GM13976 (cell line): ENCODE measurements at regions not wholly inside any gene's neighbourhood (a gene's known extent, or its start where the extent isn't known, plus 50 kb on each side); places are given as distances from the start of the nearest gene placed in this dataset.

Source experiments
- DNase-seq: peaks from one replicate; pipeline ENCODE4 v3.0.0; 2012; ENCODE audit warnings: low spot score
- in situ Hi-C: fragments of 300-500 bp; cut with MboI; formaldehyde crosslinking; loops from one replicate; pipeline ENCODE4 v1.12.0; 2022; ENCODE audit warnings: low sequenced_read_pairs, mixed read lengths, inconsistent platforms; ENCODE audit not compliant: unreplicated experiment
- TF ChIP-seq, protein P1 (sequence below): IDR thresholded peaks from 2 replicates; pipeline ENCODE4 v1.5.1; 2012; ENCODE audit warnings: borderline replicate concordance, mild to moderate bottlenecking; ENCODE audit not compliant: insufficient read depth; ENCODE audit errors: extremely low read depth, missing control alignments, control extremely low read depth

DNA sequence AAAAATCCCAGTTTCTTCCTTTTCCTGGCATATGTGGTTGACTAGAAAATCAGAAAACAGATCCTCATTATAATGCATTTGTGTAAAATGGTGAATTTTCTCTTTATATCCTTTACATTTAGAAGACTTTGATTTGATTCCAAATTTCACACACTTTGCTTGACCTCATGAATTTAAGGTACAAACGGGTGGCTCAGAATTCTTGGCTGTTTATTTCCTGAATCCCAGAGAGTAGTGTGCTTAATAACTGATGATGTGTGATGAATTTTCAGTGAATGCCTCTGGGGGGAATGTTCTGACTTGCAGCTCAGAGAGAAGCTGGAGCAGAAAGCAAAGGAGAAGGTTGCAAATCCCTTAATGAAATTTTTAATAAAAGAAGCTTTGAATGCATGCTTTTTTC is 126.8 kb downstream of the SPATA31D1 start:
- in situ Hi-C loops, result no loop called here
- DNase-seq, result no peak
- TF ChIP-seq, protein P1, sequence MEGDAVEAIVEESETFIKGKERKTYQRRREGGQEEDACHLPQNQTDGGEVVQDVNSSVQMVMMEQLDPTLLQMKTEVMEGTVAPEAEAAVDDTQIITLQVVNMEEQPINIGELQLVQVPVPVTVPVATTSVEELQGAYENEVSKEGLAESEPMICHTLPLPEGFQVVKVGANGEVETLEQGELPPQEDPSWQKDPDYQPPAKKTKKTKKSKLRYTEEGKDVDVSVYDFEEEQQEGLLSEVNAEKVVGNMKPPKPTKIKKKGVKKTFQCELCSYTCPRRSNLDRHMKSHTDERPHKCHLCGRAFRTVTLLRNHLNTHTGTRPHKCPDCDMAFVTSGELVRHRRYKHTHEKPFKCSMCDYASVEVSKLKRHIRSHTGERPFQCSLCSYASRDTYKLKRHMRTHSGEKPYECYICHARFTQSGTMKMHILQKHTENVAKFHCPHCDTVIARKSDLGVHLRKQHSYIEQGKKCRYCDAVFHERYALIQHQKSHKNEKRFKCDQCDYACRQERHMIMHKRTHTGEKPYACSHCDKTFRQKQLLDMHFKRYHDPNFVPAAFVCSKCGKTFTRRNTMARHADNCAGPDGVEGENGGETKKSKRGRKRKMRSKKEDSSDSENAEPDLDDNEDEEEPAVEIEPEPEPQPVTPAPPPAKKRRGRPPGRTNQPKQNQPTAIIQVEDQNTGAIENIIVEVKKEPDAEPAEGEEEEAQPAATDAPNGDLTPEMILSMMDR, result no peak

GRCh38 chr9:82115900-82116299 is 127.3 kb downstream of the SPATA31D1 start:
- in situ Hi-C loops, result no loop called here
- TF ChIP-seq, protein P1, result no peak
- DNase-seq, result no peak

DNA sequence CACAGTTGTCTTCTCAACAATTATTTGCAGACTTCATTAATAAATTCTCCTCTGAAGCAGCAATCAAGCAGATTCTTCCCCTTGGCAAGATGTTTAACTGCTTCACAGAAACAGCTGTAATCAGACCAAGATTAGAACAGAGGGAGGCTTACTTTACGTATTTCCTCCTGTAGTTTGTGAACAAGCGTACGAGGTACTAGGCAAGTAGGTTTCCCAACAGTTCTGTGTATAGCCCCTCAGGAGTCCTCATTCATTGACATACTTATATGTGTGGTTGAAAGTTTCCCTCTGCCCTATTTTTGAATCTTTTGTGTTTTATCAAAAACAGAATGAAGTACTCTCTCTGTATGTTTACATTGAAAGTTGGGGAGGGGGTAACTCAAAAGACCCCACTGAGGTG is 128.0 kb downstream of the SPATA31D1 start:
- TF ChIP-seq, protein P1, result no peak
- no peak for DNase-seq
- in situ Hi-C loops, result no loop called here

DNA sequence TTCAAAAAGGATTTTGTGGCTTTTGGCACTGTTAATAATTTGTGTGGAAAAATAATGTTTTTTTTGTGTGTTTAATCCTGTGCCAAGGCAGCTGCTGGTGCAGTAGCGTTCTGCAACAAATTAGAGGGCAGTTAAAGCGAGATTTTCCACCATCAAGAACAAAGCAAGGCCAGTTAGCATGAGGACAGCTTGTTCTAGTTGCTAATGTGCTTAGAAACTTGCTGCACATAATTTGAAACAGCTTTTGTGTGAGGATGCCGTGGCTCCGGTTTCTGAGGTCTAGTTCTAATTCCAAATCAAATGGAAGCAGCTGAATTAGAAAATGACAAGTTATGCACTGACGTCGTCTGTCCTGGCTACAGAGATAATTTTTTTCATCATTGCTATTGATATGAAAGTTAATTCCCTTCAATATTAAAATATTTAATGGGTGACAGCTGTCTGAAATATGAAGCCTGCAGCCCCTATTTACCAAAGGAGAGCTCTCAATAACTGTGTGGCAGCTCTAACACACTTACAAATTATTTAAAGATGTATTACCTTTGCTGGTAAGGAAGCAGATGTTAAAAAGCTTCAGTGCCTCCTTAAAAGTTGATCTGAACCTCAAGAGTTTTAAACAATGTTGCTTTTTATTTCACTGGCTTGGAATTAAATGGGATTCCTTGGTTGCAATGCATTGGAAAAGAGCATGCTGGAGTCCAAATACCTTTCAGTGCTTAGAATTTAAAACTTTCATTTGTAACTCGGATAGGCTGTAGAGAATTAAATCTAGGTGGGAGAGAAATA is 128.6 kb downstream of the SPATA31D1 start:
- DNase-seq, result no peak
- TF ChIP-seq, protein P1, result no peak
- in situ Hi-C loops, result no loop called here

DNA sequence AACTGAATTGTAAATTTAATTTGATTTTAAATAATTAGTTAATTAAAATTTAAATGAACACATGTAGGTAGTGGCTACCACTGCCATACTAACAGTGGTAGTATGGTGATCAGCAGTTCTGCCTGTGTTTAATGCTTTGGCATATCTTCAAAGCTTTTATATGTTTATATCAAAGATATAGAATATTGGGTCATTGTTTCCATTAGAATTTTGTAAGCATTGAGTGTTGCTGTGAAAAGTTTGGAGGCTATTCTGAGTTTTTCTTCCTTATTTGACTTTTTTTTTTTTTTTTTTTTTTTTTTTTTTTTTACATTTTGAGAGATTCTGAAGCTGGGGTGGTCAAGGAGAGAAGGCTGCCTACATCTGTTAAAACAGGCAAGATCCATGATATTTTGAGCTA is 134.2 kb downstream of the SPATA31D1 start:
- TF ChIP-seq, protein P1, result no peak
- in situ Hi-C loops, result no loop called here
- no peak for DNase-seq

DNA sequence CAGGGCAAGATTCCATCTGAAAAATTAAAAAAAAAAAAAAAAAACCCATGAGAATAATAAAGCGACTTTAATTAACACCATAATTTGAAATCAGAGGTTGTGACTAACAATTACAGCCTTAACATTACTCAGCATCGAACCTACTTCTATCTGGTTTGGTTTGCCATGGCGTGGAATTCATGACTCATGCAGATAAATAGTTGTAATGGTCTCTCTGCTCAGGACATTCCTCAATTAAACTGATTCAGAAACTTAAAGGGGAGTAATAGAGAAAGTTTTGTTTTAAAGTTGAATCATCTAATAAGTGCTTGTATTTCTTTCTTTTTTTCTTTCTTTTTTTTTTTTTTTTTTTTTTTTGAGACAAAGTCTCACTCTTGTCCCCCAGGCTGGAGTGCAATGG is 135.5 kb downstream of the SPATA31D1 start:
- in situ Hi-C loops, result no loop called here
- TF ChIP-seq, protein P1, result no peak
- no peak for DNase-seq
